HTR-8/SVneo (cell line): ENCODE measurements at regions not wholly inside any gene's neighbourhood (a gene's known extent, or its start where the extent isn't known, plus 50 kb on each side); places are given as distances from the start of the nearest gene placed in this dataset.
A peak's percentile ranks its signal among the peaks of the same experiment; 100 is the strongest.

Experiments
- DNase-seq: peaks from one replicate; pipeline ENCODE4 v3.0.0; 2011; ENCODE audit warnings: low spot score, mixed read lengths; ENCODE audit not compliant: insufficient read length
- FAIRE-seq: peaks from 2 replicates; lab custom pipeline; 2011; peaks lifted over from hg19 to GRCh38; lab: Jason Lieb, UNC

- DNase-seq (no peak), FAIRE-seq (no peak)
These were observed 526.1 kb upstream of the MARCKS start for GRCh38 chr6:113331021-113331420.

GRCh38 chr6:113338644-113339043, 518.5 kb upstream of the MARCKS start:
- no peak for DNase-seq
- FAIRE-seq = no peak

- FAIRE-seq = no peak
- no peak for DNase-seq
These were observed 517.9 kb upstream of the MARCKS start for GRCh38 chr6:113339209-113339608.

GRCh38 chr6:113340371-113340770, 516.8 kb upstream of the MARCKS start:
- FAIRE-seq = no peak
- DNase-seq = no peak

- DNase-seq (no peak), FAIRE-seq (no peak)
These were observed 513.2 kb upstream of the MARCKS start for GRCh38 chr6:113343940-113344339.

GRCh38 chr6:113344969-113345368, 512.2 kb upstream of the MARCKS start:
- FAIRE-seq (no peak), DNase-seq (no peak)

GRCh38 chr6:113347436-113347835, 509.7 kb upstream of the MARCKS start:
- DNase-seq = no peak

GRCh38 chr6:113350461-113350860, 506.7 kb upstream of the MARCKS start:
- FAIRE-seq (no peak), DNase-seq (no peak)

More at GRCh38 chr6:113347436-113347835, 509.7 kb upstream of the MARCKS start:
- no peak for FAIRE-seq

- FAIRE-seq (peak; percentile 52), DNase-seq (no peak)
These were observed 505.8 kb upstream of the MARCKS start for GRCh38 chr6:113351173-113351834.

GRCh38 chr6:113352029-113352801, 504.9 kb upstream of the MARCKS start:
- DNase-seq (no peak), FAIRE-seq (peak; percentile 92)

GRCh38 chr6:113352831-113353230, 504.3 kb upstream of the MARCKS start:
- DNase-seq (no peak), FAIRE-seq (no peak)

- FAIRE-seq = no peak
- no peak for DNase-seq
These were observed 503.8 kb upstream of the MARCKS start for GRCh38 chr6:113353392-113353791.

- FAIRE-seq (no peak), DNase-seq (no peak)
These were observed 502.8 kb upstream of the MARCKS start for GRCh38 chr6:113354204-113354895.

GRCh38 chr6:113356139-113356538, 501.0 kb upstream of the MARCKS start:
- FAIRE-seq (no peak), DNase-seq (no peak)

- FAIRE-seq = no peak
- DNase-seq = no peak
These were observed 500.1 kb upstream of the MARCKS start for GRCh38 chr6:113357041-113357440.

GRCh38 chr6:113358063-113358583, 499.0 kb upstream of the MARCKS start:
- DNase-seq = no peak
- no peak for FAIRE-seq

GRCh38 chr6:113359155-113360140, 497.7 kb upstream of the MARCKS start:
- FAIRE-seq (no peak), DNase-seq (no peak)

- no peak for DNase-seq
- peak; percentile 13 for FAIRE-seq
These were observed 496.0 kb upstream of the MARCKS start for GRCh38 chr6:113361014-113361645.
